GM12873 (cell line): ENCODE measurements at regions not wholly inside any gene's neighbourhood (a gene's known extent, or its start where the extent isn't known, plus 50 kb on each side); places are given as distances from the start of the nearest gene placed in this dataset.

Experiments used
- CTCF ChIP-seq: IDR thresholded peaks from 2 replicates; pipeline ENCODE4 v1.5.1; 2012; ENCODE audit warnings: low read depth, mild to moderate bottlenecking, moderate library complexity, low read length, control low read depth; ENCODE audit not compliant: insufficient read depth; ENCODE audit errors: missing control alignments

- TF ChIP-seq CTCF = no peak
These were observed 149.9 kb upstream of the TCF4 start for GRCh38 chr18:55737781-55738468.

- TF ChIP-seq CTCF = no peak
These were observed 149.3 kb upstream of the TCF4 start for GRCh38 chr18:55737266-55737665.

- no peak for TF ChIP-seq CTCF
These were observed 148.0 kb upstream of the TCF4 start for GRCh38 chr18:55735969-55736368.

- no peak for TF ChIP-seq CTCF
These were observed 147.3 kb upstream of the TCF4 start for GRCh38 chr18:55735199-55735855.

- no peak for TF ChIP-seq CTCF
These were observed 144.5 kb upstream of the TCF4 start for GRCh38 chr18:55732227-55733106.

GRCh38 chr18:55731594-55732042 lies 143.6 kb upstream of the TCF4 start:
- TF ChIP-seq CTCF = no peak

GRCh38 chr18:55713707-55714106 lies 125.7 kb upstream of the TCF4 start:
- no peak for TF ChIP-seq CTCF
